ENCODE measurements at regions not wholly inside any gene's neighbourhood (a gene's known extent, or its start where the extent isn't known, plus 50 kb on each side); places are given as distances from the start of the nearest gene placed in this dataset.

DNA sequence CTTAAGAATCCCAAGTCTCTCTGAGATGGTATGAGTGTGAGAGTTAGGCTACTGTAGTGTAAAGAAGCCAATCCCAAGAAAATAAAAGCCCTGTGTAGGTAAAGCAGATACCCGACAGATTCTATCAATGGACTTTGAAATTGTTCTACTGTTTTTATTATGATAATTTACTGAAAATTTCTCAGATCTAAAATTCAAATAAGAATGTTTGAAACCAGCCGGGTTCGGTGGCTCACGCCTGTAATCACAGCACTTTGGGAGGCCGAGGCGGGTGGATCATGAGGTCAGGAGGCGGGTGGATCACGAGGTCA lies 208.3 kb upstream of the SPRED2 start:
- TF ChIP-seq POLR2A (IDR thresholded peaks at IDR 0.05): no peak
- TF ChIP-seq, protein P1, sequence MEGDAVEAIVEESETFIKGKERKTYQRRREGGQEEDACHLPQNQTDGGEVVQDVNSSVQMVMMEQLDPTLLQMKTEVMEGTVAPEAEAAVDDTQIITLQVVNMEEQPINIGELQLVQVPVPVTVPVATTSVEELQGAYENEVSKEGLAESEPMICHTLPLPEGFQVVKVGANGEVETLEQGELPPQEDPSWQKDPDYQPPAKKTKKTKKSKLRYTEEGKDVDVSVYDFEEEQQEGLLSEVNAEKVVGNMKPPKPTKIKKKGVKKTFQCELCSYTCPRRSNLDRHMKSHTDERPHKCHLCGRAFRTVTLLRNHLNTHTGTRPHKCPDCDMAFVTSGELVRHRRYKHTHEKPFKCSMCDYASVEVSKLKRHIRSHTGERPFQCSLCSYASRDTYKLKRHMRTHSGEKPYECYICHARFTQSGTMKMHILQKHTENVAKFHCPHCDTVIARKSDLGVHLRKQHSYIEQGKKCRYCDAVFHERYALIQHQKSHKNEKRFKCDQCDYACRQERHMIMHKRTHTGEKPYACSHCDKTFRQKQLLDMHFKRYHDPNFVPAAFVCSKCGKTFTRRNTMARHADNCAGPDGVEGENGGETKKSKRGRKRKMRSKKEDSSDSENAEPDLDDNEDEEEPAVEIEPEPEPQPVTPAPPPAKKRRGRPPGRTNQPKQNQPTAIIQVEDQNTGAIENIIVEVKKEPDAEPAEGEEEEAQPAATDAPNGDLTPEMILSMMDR (IDR thresholded peaks at IDR 0.05): no peak
